GM18507 (cell line): ENCODE measurements at regions not wholly inside any gene's neighbourhood (a gene's known extent, or its start where the extent isn't known, plus 50 kb on each side); places are given as distances from the start of the nearest gene placed in this dataset.

Source experiments
- DNase-seq: peaks from one replicate; pipeline ENCODE4 v3.0.0; 2011; ENCODE audit warnings: low read depth; ENCODE audit not compliant: insufficient read length; ENCODE audit errors: extremely low spot score
- FAIRE-seq: peaks from 2 replicates; lab custom pipeline; 2011; peaks lifted over from hg19 to GRCh38; lab: Jason Lieb, UNC

DNA sequence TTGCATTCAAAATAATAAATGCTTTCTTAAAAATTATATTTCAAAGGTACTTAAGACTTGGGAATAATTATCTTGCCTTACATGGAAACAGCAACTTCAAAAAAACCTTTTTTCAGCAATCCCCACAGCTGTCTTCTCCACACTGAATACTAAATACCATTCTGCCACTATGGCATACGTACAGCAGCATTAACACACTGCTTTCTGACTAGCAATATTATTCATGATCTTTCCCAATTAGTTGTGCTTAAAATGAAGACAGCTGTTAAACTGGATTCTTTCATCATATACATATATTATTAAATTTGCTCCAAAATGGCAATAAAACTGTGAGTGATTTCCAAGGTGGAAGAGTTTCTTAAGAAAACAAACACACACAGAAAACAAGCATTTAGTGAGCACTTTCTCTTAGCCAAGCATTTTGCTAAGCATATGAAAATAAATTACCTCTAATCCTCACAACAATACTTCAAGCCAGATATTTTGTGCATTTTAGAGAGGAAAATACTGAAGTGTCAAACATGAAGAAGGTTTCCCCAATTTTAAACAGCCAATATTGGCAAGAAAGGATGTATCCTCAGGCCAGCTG, 609.5 kb downstream of the SLITRK1 start:
- DNase-seq (no peak), FAIRE-seq (no peak)

DNA sequence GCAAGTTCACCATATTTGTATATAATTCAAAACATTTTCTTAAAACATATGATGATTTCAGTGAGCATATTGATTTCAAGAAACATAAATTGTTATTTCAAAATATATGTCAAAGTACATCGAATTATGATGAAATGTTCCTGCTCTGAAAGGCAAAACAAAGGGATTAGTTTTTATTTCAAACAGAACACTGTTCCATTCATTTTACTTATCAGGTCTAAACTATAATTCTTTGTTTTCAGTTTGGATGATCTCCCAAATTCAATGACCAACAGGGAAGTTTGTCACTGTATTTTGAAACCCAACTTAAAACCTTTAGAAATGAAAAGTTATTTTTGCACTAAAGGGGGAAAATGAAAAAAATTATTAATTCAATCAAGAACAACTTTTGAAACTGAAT, 610.2 kb downstream of the SLITRK1 start:
- no peak for DNase-seq
- no peak for FAIRE-seq

DNA sequence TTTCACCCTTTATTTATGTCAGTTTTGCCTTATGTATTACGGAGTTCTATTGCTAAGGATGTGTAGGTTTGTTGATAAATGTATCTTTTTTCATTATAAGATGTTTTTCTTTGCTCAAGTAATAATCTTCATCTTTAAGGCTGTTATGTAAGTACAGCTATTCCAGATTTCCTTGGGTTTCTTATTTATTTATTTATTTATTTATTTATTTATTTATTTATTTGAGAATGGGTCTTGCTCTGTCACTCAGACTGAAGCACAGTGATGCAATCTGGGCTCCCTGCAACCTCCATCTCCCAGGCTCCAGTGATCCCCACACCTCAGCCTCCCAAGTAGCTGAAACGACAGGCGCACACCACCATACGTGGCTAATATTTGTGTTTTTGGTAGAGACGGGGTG, 617.0 kb downstream of the SLITRK1 start:
- DNase-seq (no peak), FAIRE-seq (no peak)

DNA sequence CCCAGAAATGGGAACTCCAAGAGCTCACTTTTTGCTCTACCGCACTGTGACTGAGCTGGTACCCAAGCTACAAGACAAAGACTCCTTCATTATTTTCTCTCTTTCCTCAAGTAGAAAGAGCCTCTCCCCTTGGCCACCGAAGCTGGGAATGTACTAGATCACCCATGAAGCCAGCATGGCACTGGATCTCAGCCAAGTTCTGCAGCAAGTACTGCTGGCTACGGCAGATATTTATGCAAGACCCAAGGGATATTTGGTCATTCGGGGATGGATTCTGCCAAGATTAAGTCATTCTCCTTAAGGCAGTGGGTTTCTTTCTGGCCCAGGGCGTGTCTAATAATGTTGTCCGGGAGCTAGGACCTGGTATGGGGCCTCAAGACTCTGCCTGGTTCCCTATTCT, 633.5 kb downstream of the SLITRK1 start:
- no peak for FAIRE-seq

DNA sequence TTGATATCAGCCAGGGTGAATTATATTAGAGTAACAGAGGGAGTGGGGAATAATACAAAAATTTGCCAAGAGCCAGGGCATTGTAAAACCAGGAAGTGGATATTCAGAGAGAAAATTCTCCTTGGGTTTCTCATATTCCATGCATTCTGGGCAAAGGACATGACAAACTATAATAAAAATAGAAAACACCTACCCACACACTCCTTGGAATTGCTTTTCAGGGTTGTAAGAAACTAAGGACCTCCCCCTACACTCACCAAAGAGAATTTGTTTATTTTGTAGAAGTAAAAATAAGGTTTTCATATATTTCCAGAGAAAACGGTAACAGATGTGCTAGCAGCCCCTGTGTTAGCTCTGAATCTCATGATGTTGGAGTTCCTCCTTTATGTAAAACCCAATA, 649.6 kb downstream of the SLITRK1 start:
- FAIRE-seq, result no peak
- DNase-seq, result no peak

More for the DNA sequence above, 633.5 kb downstream of the SLITRK1 start:
- no peak for DNase-seq

DNA sequence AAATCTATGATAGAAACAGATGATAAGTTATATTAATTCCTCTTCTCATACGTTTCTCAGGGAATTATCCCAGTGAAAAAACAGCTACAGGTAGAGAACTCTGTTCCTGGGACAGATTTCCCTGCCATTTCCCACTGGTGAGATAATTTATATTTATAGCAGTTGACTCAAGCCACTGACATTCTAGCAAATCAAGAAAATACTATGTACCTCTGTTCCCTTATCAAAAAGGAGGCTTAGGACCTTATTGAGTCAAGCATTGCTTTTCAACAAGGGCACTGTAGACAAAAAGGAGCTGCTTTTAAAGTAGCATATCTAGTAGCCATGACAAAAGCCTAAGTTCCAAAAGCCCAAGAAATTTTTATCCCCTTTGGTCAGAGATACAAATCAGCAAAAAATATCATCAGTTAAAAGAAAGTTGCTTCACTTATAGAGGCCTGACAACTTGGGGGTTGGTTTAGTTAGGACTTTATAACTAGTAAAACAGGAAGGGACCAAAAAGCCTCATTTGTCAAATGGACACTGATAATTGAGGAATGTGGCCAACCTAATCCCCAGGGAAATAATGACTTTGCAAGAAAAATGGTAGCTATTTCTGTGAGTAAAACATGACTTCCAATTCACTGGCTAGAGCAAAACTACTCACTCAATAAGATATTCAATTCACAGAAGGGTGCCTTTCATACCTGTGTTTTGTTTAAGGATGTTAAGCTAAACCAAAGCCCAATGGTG, 652.5 kb downstream of the SLITRK1 start:
- no peak for DNase-seq
- no peak for FAIRE-seq

DNA sequence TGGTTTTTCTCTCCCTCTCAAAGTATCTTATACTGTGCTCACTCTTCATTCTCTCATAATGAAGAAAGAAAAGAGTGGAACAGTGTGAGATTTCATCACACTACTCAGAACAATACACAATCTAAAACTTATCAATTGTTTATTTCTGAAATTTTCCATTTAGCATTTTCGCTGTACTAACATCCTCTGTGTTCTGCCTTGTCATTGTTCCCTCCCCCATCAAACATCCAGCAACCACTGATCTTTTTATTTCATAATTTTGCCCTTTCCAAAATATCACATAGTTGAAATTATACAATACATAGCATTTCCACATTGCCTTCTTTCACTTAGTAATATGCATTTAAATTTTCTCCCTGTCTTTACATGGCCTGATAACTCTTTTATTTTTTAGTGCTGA, 658.7 kb downstream of the SLITRK1 start:
- no peak for DNase-seq
- FAIRE-seq, result no peak

DNA sequence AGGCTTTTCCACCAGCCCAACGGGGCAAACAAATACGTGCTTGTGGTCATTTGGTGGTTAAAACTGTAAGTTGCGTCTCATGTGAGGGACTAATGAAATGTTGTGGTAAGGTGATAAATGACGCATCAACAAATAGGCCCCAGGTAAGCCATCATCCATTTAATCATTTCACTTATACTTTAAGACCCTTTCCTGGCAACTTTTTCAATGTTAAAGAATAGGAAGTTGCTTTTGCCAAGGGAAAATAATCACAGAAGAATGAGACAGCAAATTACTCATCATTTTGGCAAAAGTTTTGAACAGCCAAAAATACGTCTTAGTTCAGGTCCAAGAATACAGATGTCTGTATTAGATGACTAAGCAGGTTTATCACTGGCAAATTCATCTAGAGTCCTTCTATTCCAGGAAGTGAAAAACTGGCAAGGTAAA, 660.4 kb downstream of the SLITRK1 start:
- DNase-seq (no peak), FAIRE-seq (no peak)

DNA sequence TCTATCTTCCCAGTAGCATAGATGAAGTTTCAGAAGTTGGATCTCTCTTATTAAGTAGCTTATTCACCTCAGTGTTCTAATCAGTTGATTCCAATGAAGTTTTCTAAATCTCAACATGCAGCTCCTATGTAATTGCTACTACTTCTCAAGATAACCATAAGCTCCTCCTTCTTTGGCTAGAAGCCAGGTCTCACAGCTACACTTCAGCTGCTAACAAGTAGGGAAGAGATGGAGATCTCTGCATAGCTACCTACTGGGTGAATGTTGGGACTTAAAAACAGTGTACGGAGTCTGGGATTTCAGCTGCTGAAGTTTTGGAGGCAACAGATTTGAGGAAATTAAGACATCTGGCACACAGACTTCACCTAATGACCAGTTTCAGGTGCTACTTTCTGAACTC, 661.0 kb downstream of the SLITRK1 start:
- FAIRE-seq (no peak), DNase-seq (no peak)

DNA sequence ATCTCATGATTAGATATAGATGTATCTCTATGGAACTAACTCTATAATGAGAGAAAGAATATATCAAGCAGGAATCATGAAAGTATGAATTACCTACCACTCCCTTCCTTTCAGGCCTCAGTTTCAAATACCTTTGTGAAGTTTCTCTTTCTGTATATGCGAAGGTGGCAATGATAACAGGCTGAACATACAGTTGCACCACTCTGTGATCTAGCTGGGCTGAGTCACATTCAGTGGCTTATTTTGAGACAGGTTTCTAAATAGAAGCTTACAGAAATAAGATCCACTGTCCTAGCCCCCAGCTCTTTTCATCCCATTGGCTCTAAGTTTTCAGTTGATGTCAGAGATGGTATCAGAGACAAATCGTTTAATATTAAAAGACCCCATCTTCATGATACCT, 662.0 kb downstream of the SLITRK1 start:
- no peak for DNase-seq
- no peak for FAIRE-seq

DNA sequence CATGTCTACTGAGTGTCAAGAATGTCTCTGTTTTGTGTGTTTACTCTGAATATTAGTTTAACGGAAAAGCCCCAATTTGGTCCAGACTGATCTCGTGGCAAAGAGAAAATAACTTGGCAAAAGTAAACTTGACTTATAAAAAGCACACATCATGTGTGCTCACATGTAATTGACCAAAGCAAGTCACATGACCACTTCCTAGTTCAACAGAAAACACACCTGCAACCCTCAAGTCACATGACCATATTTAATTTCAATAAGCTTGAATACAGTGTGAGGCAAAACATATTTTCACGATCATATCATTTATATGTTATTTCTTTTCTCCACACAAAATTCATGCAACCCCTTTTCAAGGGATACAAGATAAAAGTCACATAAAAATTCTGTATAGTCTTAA, 662.4 kb downstream of the SLITRK1 start:
- DNase-seq, result no peak
- no peak for FAIRE-seq

DNA sequence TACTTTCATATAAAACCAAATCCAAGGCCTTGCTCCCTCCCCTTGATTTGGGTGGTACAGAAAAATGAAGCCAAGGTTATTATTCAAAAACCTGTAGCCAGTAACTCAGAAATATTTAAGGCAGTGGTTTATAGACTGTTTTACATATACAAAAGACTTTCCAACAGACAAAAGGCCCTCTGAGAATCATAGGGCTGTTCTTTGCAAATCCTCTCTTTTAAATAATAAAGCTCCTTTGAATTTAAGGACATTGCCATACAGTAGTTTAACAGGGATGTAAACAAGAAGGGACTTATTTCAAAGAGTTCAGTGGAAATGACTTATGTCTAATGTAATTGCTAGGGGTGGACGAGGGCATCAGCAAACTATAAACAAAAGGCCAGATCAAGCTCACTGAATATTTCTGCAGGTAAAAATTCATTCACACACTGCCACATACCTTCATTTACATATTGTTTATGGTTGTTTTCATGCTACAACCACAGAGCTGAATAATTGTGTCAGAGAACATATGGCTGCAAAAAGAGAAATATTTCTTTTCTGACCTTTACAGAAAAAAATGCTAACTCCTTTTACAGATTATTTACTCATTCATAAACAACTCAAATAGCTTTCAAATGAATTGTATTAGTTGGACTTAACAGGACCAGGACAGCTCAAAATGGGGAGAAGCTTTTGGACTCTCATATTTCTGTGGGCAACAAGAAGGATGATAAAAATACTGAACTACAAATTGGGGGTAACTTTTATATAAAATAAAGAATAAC, 665.6 kb downstream of the SLITRK1 start:
- FAIRE-seq (no peak), DNase-seq (no peak)

DNA sequence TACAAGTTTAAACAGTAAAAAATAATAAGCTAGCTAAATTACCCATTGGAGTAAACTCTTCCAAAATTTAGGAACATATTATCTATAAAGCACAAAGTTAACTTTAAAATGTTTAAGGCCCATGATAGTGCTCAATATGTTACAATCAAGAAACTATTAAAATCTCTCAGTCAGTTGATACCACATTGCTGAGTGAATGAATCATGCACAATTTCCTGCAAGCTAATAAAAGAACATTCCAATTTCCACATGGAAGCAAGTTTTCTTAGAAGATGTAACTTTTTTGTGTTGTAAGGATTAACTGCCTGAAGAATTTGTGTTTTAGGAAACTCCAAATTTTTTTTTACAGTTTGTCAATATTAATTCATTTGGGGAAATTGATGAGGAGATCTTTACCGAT, 666.6 kb downstream of the SLITRK1 start:
- no peak for FAIRE-seq
- DNase-seq, result no peak

DNA sequence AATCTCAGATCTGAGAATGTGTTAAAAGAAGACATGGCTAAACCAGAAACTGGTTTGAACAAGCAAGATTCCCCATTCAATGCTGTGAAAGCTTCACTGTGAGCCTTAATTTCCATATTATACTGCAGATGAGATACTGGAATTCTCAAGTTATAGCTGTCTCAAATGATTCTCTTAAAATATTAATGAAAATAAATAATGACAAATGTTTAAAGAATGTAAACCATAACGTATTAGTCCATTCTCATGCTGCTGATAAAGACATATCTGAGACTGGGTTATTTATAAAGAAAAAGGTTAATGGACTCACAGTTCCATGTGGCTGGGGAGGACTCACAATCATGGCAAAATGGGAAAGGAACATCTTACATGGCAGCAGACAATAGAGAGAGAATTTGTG, 667.8 kb downstream of the SLITRK1 start:
- no peak for DNase-seq
- FAIRE-seq, result no peak

DNA sequence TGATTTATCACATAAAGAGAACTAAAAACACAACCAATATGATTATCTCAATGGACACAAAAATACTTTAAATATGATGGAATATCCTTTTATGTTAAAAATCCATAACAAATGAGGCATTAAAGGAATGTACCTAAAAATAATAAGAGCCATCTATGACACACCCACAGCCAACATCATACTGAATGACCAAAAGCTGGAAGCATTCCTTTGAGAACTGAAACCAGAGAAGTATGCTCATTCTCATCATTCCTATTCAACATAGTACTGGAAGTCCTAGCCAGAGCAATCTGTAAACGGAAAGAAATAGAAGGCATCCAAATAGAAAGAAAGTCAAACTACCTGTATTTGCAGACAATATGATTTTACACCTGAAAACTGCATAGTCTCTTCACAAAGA, 671.0 kb downstream of the SLITRK1 start:
- no peak for DNase-seq
- no peak for FAIRE-seq

DNA sequence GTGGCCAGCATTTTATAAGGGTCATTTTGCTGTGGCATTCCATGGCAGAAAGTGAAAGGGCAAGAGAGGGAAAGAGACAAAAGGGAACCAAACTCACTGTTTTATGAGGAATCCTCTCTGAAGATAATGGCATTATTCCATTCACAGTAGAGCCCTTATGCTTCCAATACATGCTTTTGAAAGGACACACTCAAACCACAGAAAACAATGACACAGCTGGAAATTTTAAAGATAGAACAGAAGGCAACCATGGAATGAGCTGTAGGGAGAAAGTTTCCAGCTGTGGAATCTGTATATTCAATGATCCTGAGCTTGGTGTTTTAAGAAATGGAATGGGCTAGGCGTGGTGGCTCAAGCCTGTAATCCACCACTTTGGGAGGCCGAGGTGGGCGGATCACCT, 677.4 kb downstream of the SLITRK1 start:
- FAIRE-seq, result no peak
- no peak for DNase-seq

DNA sequence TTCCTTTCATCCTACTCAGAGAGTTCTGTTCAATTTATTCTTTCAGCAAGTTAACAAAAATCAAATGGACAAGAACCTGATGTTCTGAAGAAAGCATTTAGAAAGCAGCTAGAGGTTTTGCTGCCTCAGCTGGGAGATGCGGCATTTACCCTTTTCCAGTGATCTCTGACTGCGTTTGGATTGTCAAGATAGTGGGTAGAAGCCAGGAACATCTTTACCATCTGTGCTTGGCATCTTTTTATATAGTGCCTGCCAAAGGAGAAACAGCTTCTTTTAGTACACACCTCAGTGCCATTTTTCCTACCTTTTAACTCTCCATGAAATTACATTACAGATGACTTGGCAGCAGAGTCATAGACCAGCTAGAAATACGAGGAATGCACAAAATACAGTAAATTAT, 680.8 kb downstream of the SLITRK1 start:
- no peak for DNase-seq
- no peak for FAIRE-seq

DNA sequence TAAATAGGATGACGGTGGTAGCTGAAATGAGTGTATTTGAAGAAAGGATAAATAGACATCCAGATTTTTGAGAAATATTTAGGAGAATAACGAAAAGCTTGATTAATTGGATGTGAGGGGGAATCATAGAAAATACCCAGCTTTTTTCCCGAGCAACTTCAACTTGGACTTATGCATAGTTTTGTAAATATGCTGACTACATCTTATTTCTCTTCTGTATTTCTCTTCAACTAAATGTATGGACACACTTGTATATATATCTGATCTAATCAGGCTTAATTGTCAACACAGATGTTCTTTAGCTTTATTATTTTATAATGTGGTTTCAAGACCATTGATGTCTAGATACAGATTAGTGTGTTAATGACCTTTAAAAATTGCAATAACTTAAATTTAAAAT, 685.0 kb downstream of the SLITRK1 start:
- DNase-seq (no peak), FAIRE-seq (no peak)

DNA sequence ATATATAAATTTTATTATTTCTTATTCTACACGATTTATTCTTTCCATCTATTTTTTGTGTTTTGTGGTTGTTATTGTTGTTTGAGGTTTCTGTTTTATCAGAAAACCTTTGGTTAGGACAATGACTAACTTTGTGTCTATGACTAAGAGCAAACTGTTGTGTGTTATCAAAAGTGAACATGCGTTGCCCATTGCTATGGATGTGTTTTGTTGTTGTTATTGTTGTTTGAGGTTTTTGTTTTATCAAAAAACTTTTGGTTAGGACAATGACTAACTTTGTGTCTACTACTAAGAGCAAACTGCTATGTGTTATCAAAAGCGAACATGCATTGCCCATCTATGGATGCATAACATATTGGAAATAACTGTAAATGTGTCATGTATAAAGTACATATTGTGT, 692.3 kb downstream of the SLITRK1 start:
- DNase-seq, result no peak
- no peak for FAIRE-seq

DNA sequence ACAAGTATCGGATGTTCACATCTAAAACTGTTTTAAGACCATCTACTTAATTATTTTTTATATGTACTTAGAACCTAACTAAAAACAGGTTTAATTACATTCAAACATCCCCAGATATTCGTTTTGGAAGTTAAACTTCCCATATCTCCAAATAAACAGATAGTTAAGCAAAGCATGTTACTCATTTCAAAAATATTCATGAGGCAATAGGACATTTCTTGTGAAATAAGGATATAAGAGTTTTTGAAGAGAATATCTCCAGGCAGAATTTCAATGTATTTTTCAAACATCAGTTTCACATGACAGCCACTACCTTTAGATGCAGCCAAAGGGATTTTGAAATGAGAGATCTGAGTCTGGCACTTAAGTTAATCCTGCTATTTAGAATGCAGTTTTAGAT, 697.5 kb downstream of the SLITRK1 start:
- FAIRE-seq, result no peak

DNA sequence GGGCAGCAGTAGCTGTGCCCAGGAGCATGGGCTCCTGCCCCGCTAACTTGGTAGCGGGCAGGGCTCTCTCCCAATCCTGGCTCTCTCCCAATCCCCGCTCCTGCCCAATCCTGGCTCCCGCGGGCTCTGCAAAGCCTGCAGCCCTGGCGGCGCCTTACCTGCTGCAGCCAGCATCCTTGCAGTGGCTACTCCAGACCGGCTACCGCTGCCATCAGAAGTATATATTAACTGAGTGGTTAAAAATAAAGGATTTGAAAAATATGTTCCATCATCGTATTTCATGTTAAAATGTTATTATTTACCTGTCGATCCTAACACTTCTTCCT, 698.2 kb downstream of the SLITRK1 start:
- FAIRE-seq, result no peak
- no peak for DNase-seq

More for the DNA sequence above, 697.5 kb downstream of the SLITRK1 start:
- DNase-seq, result no peak
